ENCODE measurements at regions not wholly inside any gene's neighbourhood (a gene's known extent, or its start where the extent isn't known, plus 50 kb on each side); places are given as distances from the start of the nearest gene placed in this dataset.

DNA sequence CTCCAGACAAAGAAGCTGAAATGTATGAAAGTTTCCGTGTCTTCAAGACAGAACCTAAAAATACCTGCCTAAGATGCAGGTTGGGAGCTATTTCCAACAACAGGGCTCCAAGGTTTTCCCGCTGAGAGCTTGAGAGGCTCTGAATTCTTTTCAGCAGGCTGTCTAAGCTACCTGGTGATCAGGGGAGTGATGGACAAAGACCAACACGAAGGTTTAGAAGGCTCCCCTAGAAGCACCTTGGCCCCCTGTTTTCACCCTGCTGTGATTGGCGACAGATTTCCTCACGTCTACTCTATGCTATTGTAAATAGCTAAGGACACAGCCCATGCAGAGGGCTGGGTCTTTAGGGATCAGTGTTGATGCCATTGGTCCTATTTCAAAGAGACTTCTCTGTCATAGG lies 275.2 kb upstream of the SALL1 start:
- DNase-seq (ENCODE audit: low read depth), result no peak

DNA sequence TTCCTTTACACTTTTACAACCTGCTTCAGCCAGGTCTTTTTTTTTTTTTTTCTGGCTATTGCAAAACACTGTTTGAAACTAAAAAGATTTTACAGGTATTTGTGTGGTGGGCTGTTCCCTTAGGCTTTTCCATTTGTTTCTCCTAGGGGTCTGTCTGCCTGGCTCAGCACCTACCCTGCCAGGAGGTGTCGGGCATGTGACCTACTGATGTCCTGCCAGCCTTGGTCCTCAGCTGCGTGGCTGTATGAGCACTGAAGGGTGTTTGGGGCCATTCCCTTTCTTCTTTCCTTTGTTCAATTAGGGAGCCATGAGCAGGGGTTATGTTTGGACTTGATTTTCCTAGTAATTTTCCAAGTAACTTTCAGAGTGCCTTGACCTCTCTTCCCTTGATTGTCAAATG lies 269.2 kb upstream of the SALL1 start:
- DNase-seq (ENCODE audit: low read depth), result no peak

DNA sequence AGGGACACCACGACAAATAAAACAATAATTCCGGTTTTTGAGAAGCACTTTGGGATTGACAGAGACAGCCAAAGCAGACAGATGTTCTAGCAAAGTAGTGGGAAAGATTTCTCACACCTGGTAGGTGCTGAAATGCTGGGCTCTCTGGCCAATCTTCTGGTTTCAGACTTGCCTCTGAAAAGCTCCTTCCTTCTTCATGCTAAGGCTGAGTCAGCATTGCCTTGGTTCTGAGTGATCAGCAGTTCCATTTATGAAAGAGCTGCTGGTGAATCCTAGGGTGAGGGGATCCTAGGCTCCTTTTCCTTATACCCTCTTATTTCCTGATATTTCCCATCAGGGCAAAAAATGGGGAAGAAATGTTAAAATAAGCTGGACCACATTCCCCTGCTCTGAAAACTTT lies 268.7 kb upstream of the SALL1 start:
- DNase-seq (ENCODE audit: low read depth), result no peak

DNA sequence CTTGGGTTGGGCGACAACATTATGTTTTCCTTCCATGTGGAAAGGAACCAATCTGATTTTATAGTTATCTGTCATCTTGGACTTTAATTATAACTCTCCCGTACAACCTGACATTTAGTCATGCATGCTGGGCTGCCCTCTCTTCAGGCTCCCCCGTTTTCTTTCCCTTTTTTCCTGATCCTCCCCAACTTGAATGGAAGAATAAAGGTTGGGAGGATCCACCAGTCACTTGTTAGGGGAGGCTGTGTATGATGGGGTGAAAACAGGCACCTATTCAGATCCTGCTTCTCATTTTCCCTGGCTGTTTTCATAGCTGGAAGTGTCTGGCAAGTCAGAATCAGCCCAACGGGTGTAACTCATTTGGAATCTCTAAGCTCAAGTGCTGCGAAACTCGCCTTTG lies 267.2 kb upstream of the SALL1 start:
- DNase-seq (ENCODE audit: low read depth), result no peak

DNA sequence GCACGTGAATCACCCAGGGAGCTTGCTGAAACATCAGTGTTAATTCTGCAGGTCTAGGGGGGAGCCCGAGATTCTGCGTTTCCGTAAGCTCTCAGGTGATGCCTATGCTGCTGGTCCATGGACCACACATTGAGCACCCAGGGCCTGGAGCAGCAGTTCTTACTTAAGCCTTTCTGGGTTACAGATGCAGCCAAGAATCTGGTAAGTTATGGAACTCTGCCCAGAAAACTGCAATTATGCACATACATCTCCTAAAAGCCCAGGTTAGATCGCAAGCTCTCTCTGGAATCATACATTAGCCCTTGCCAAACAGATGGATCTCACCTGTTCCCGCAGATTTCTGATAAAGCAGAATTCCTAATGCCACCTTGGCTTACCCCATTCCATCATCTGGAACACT lies 265.9 kb upstream of the SALL1 start:
- DNase-seq (ENCODE audit: low read depth), result peak; percentile 34

DNA sequence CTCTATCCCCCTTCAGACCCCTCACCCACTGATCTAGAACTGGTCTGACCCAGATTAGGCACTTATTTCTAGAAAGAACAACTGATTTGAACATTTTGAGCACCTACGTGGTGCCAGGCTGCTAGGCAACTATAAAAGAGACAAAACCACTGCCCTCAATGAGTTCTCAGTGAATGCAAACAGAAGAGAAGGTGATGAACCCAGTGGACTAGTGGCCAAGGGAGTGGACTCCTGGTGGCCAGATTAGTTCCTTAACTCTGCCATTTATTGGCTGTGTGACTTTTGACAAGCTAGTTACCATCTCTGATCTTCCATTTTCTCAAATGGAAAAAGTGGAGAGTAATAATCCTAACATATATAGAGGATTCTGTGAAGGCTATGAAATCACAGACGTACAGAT lies 259.1 kb upstream of the SALL1 start:
- DNase-seq (ENCODE audit: low read depth), result no peak

DNA sequence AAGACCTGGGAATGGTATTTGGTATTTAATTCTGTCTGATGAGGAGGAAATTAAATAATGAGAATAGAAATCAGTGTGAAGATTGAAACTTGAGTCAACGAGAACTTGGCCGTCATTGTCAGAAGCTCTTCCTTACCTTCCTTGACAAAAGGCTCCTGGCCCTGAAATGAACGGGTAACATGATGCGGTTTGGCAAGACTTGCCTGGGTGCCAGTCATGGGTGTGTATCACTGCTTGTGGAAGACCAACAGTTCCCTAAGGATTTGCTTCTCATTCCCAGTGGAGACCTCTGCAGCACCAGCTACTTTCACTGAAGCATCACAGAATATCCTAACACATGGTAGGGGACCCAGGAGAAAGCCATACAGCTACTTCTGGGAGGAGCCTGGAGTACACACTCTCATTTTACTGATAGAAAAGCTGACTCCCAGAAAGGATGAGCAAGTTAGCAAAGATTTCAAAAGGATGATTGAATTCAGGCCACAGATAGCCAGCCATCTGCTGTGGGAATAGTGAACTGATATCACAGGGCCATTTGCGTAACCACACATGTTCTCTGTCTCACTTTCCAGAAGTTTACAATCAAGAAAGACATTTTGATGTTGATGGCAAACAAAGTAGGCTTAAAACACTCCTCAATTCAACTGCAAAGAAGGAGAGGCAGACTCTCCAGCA lies 258.1 kb upstream of the SALL1 start:
- peak; percentile 54 for DNase-seq (ENCODE audit: low read depth)

DNA sequence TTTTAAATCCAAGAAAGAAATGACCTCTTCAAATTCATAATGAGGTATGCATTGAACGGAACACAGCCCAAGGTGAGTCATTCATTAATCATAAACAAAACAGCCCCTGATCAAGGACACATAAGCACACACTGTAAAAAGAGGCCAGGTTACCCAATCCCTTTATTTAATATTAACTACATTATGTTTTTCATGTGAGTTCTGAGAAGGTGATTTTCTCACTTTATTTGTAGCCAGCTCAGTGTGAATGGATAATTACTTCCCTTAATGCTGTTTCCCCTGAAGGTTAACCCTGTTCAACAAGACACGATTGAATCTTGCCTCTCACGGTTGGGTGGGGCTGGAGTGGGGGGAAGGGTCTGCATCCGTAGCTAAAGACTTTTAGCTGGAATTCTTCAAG lies 257.3 kb upstream of the SALL1 start:
- DNase-seq (ENCODE audit: low read depth), result peak; percentile 12

DNA sequence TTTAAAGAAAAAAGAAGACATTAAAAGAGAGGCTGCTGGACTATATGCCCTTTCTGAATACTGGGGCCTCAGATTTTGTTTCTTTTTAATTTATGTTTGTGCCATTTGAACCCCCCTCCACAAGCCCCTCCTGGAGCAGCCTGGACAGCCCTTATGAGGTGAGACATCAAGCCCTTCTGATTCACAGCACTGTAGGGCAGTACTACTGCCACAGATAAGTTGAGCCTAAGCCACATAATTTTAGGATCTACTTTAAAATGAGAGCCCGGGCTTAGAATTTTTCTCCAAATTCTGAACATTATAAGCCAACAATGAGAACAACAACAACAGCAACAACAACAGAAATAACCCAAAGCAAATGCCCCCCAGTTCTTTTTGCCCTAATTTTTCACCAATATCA lies 256.9 kb upstream of the SALL1 start:
- DNase-seq (ENCODE audit: low read depth), result no peak

DNA sequence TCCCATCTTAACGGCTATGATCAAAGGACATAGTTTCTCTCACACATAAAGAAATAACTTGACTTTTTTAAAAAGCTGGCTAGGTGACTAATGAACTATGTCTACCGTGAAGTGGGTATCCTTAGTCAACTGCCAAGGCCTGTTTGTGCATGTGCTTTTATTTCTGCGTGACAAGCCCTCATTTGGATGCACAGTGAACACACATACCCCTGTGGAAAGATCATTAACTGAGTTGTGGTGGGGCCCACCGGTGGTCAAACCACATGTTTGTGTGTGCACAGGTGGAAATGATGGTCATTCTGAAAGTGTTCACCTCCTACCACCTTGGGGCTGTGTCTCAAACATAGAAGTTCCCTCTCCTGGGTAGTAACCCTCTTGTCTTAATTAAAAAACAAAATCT lies 256.1 kb upstream of the SALL1 start:
- no peak for DNase-seq (ENCODE audit: low read depth)

DNA sequence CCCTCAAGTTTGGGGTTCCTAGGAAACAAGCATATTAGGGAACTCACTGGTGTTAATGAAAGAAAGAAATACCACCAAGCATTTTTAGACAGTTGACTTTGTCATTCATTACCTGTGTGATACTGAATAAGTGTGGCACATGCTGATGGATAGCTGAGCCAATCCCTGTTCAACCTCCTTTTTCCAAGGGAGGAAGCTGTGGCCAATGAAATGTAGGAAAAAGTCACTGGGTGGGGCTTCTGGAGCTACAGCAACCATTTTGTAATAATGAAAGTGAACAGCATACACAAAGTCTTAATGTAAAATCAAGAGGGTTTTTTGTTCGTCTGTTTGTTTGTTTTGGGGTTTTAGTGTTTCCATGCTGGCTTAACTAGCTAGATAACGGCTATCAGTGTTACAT lies 254.3 kb upstream of the SALL1 start:
- DNase-seq (ENCODE audit: low read depth), result no peak

DNA sequence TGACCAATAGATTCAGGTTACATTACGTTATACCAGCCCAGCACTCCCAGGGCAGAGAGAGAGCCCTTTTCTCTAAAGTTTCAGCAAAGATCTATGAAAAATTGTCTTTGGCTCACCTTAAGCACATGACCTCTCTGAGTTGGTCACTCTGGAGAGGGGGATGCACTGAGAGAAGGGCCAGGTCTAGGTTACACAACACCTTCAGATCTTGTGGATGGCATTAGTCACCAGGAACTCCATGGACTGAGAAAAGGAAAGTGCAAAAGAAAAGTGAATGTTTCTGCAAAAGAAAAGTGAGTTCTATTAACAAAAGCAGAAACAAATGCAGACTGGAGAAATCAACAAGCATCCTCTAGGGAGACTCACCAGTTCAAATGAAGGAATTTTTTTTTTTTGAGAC lies 253.3 kb upstream of the SALL1 start:
- DNase-seq (ENCODE audit: low read depth), result peak; percentile 16

DNA sequence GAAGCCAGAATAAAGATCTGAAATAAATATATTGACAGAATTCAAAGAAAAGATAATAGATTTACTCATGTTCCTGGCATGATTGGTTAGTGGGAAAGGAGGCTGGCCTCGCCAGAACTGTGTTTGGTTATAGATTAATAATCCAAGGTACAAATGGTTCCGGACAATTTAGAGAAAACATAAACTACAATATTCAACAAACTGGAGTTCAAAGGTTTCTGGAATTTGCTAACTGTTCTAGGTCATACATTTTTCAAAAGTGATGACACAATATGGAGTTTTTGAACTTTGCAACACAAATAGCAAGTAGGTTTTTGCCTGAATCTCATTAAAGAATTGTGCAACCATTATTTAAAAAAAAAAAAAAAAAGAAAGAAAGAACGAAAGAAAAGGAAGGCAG lies 251.7 kb upstream of the SALL1 start:
- DNase-seq (ENCODE audit: low read depth), result peak; percentile 83

DNA sequence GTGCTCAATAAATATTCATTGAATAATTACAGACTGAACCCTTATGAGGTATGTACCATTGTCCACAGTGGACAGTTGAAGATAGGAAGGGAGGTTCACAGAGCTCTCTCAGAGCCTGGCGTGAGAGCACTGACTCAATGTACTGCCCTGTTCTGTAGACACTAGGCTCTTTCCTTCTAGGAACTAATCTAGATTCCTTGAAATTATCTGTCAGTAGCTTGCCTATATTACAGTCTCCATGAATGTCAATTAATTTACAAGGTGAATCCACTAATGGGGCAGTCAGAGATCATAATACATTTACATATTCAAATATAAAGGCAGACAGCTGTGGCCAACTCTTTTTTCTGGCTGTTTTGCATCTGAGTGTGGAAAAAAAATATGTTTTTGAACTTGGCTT lies 251.2 kb upstream of the SALL1 start:
- DNase-seq (ENCODE audit: low read depth), result no peak

DNA sequence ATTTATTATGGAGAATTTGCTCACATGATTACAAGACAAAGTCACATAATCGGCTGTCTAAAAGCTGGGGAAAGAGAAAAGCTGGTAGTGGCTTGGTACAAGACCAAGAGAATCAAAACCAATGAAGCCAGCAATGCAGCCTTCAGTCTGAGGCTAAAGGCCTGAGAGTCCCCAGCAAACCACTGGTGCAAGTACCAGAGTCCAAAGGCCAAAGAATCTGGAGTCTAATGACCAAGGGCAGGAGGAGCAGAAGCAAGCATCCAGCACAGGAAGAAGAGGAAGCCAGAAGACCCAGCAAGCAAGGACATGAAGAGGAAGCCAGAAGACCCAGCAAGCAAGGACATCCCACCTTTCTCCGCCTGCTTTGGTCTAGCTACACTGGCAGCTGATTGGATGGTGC lies 250.6 kb upstream of the SALL1 start:
- no peak for DNase-seq (ENCODE audit: low read depth)

DNA sequence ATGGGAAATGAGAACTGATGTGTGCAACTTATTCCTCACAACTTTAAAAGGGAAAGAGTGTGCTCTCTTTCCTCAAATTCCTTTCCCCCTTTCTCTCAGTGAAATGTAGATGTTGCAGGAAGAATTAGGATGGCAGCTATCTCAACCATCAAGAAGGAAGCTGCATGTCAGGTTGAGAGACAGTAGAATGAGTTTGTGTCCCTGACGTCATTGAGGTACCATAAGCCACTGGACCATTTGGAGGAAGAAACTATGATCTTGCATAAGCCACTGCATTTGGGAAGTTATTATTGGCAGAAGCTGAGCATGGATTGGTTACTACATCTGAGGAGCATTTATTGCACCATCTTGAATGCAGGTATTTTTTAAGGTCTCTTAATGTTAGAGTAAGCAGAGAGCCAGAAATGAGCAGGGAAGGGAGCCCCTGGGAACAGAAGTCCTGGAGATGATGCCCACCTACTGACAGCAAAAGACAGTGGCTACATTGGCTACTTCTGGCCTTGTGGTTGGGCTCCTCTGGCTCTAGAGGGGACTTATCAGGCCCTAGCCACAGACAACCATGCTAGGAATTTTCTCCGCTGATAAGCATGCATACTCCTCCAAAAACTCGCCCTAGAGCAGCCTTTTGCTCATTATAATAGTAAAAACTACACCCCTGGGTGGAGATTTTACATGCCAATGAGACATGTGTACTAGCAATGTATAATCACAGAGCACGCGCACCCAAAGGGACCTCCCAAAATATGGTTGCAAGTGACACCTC lies 249.0 kb upstream of the SALL1 start:
- DNase-seq (ENCODE audit: low read depth), result no peak

DNA sequence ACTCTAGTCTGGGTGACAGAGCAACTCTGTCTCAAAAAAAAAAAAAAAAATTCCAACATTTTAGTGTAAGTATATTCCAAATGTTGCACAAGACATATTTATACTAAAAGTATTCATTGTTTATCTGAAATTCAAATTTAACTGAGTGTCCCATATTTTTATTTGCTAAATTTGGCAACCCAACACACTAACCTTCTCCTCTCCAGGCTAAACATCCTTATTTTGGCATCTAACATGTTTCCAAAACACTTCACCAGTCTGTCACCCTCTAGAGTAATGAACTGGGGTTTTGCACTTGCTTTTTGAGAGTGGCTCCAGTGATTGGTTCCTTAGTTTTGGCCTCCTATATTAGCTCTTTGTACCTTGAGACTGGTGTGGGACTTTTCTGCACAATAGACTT lies 243.4 kb upstream of the SALL1 start:
- peak; percentile 73 for DNase-seq (ENCODE audit: low read depth)

DNA sequence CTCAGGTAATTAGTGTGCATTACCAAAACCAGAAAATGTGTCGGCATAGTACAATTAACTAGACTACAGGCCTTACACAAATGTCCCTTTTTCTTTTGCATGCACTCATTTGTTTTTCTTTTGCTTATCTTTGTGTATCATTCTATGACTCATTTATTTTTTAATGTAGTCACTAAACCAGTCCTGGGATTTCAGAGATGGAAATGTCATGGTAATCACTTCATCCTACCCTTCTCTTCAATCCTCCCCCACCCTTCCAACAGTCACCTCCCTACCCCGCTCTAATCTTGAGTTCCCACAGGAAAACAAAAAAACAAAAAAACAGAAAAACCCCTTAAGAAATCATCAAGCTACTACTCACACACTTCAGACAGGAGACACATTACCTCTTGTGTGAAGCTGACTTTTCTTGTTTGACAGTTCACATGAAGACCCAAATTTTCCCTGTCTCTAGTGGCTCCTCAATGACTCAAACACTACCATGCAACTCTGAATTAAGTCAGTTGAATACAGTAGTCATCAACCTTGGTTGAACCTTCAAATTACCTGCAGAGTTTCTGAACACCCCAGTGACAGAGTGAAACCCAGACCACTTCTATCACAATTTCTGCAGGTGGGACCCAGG lies 242.4 kb upstream of the SALL1 start:
- no peak for DNase-seq (ENCODE audit: low read depth)

DNA sequence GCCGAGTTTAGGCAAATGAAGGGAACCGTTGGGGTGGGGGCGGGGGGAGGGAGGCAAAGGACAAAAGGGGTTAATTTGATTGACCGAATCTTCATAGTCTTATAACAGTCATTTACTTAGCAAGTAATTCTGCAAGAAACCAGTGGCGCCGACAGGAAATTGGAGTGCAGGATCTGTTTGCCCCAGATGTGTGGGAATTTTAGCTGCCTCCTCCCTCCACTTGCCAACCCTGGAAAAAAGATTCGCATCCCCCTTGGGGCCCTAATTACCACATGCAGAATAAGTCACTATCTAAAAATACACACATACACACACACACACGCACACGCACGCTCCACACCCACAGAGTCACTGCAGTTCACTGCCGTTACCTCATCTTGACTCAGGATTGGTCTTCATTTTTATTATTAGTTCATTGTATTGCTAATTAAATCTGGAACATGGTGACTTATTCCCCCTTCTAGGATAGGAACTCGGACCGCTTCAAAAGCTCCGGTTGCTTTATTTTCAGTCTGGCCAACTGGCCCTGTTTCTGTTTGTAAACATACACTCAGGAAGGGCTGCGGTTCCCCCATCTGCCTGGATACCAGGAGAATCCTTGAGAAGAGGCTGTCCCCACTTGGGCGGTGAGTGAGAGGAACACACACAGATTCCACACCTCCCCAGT lies 241.6 kb upstream of the SALL1 start:
- peak; percentile 96 for DNase-seq (ENCODE audit: low read depth)

DNA sequence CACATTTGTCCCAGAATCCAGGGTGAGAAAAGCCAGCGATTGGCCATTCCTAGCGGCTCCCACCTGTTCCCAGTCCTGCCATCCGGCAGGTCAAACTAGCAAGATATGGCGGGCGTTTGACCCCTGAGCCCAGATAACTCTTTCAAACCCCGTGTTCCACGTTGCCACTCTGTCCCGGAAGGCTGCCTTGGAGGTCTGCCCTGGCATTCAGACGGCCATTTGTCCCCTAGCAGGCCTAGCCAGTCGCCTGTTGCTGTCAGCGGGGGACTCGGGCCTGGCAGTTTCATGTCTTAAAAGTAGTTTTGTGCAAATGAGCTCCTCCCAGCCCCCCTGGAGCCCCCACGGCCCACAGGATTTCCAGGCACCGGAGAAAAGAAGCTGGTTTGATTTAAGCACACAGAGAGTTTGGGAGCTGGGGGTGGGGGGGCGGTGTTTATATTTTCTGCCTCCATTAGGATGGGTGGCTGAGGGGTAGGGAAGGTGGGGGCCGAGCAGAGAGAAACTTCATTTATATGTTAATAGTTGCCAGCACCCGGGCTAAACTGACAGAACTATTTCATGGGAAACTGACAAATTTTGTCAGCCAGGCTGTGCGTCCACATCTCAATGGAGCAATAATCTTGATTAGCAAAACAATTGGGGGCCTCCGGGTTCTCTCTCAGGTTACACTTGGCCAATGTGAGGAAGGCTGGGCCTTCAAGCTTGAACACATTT lies 240.9 kb upstream of the SALL1 start:
- DNase-seq (ENCODE audit: low read depth), result peak; percentile 8

DNA sequence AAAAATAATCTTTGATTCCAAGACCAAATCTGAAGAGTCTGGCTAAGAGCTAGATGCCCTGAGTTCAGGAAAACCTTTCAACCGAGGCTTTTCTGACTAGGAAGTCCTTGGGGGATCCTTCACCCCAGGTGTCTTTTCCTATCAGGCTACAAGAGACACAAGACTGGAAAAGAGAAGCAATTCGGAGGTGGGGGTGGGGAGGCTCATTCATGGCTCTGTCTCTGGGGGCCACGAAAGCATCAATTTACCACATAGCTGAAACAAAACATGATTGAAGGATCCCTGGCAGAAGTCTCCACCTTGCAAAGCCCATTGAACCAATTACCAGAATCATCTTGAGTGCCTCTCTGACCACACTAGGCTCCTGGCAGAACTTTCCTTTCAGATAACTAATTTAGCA lies 239.8 kb upstream of the SALL1 start:
- no peak for DNase-seq (ENCODE audit: low read depth)

DNA sequence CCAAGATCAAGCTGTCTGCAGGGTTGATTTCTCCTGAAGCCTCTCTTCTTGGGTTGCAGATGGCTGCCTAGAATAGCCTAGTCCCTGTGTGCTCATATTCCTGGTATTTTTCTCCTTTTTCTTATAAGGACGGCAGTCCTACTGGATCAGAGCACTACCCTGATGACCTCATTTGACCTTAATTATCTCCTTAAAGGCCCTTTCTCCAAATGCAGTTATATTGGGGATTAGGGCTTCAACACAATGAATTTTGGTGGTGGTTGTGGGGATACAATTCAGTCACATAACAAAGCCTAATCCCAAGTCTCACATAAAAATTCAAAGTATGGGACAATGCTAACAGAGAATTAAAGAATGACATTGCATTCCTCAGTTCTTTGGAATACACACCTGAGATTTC lies 238.8 kb upstream of the SALL1 start:
- DNase-seq (ENCODE audit: low read depth), result no peak
